ENCODE measurements at regions not wholly inside any gene's neighbourhood (a gene's known extent, or its start where the extent isn't known, plus 50 kb on each side); places are given as distances from the start of the nearest gene placed in this dataset.

- no peak overlapping the region for H3K27ac ChIP-seq (ENCODE audit: low read depth, low read length)
- DNase-seq (ENCODE audit: insufficient read length, low spot score, missing footprints) = no peak
- H3K9me3 ChIP-seq (ENCODE audit: low read depth, low read length) = no peaks in the 10 kb centered on the region
- no peaks in the 10 kb centered on the region for H3K36me3 ChIP-seq (ENCODE audit: insufficient read depth, low read length)
- no peaks in the 10 kb centered on the region for H3K4me1 ChIP-seq (ENCODE audit: insufficient read depth, low read length)
- H4K20me1 ChIP-seq (ENCODE audit: insufficient read depth, low read length) = no peaks in the 10 kb centered on the region
- peaks cover 38% of the 10 kb centered on the region for H3K27me3 ChIP-seq (ENCODE audit: insufficient read depth, low read length)
- no peaks in the 10 kb centered on the region for H3K79me2 ChIP-seq (ENCODE audit: insufficient read depth, low read length)
- H2AFZ ChIP-seq (ENCODE audit: low read length) = no peak overlapping the region
- no peak overlapping the region for H3K4me2 ChIP-seq (ENCODE audit: insufficient read depth, low read length)
- TF ChIP-seq CTCF (IDR thresholded peaks at IDR 0.05; ENCODE audit: extremely low read depth, low read depth, low read length) = no peak
- no peak overlapping the region for H3K4me3 ChIP-seq (ENCODE audit: insufficient read depth, low read length)
These were observed 160.0 kb downstream of the MINAR1 start for GRCh38 chr15:79592126-79592525.

GRCh38 chr15:79593119-79593869, 161.2 kb downstream of the MINAR1 start:
- no peaks in the 10 kb centered on the region for H4K20me1 ChIP-seq (ENCODE audit: insufficient read depth, low read length)
- H3K9me3 ChIP-seq (ENCODE audit: low read depth, low read length) = no peaks in the 10 kb centered on the region
- no peaks in the 10 kb centered on the region for H3K79me2 ChIP-seq (ENCODE audit: insufficient read depth, low read length)
- no peak overlapping the region for H2AFZ ChIP-seq (ENCODE audit: low read length)
- no peak for DNase-seq (ENCODE audit: insufficient read length, low spot score, missing footprints)
- peaks cover 28% of the 10 kb centered on the region for H3K27me3 ChIP-seq (ENCODE audit: insufficient read depth, low read length)
- no peak overlapping the region for H3K4me2 ChIP-seq (ENCODE audit: insufficient read depth, low read length)
- peaks cover 4% of the 10 kb centered on the region for H3K4me1 ChIP-seq (ENCODE audit: insufficient read depth, low read length)
- peak; percentile 44 for TF ChIP-seq CTCF (IDR thresholded peaks at IDR 0.05; ENCODE audit: extremely low read depth, low read depth, low read length)
- H3K4me3 ChIP-seq (ENCODE audit: insufficient read depth, low read length) = no peak overlapping the region
- H3K36me3 ChIP-seq (ENCODE audit: insufficient read depth, low read length) = no peaks in the 10 kb centered on the region
- H3K27ac ChIP-seq (ENCODE audit: low read depth, low read length) = no peak overlapping the region

- Histone ChIP-seq H3K79me2 (ENCODE audit: insufficient read depth, low read length) (no peaks in the 10 kb centered on the region), H2AFZ (ENCODE audit: low read length) (no peak overlapping the region), H3K36me3 (ENCODE audit: insufficient read depth, low read length) (no peaks in the 10 kb centered on the region), H3K27me3 (ENCODE audit: insufficient read depth, low read length) (peaks cover 18% of the 10 kb centered on the region), H3K9me3 (ENCODE audit: low read depth, low read length) (no peaks in the 10 kb centered on the region), H3K4me1 (ENCODE audit: insufficient read depth, low read length) (peaks cover 7% of the 10 kb centered on the region), H3K27ac (ENCODE audit: low read depth, low read length) (no peak overlapping the region), H3K4me2 (ENCODE audit: insufficient read depth, low read length) (no peak overlapping the region), H4K20me1 (ENCODE audit: insufficient read depth, low read length) (no peaks in the 10 kb centered on the region), H3K4me3 (ENCODE audit: insufficient read depth, low read length) (no peak overlapping the region)
- no peak for TF ChIP-seq CTCF (IDR thresholded peaks at IDR 0.05; ENCODE audit: extremely low read depth, low read depth, low read length)
- no peak for DNase-seq (ENCODE audit: insufficient read length, low spot score, missing footprints)
These were observed 163.2 kb downstream of the MINAR1 start for GRCh38 chr15:79595306-79595705.

- no peak overlapping the region for H3K4me3 ChIP-seq (ENCODE audit: insufficient read depth, low read length)
- H3K79me2 ChIP-seq (ENCODE audit: insufficient read depth, low read length) = no peaks in the 10 kb centered on the region
- H3K36me3 ChIP-seq (ENCODE audit: insufficient read depth, low read length) = no peaks in the 10 kb centered on the region
- H3K4me2 ChIP-seq (ENCODE audit: insufficient read depth, low read length) = no peak overlapping the region
- peak; percentile 98 for TF ChIP-seq CTCF (IDR thresholded peaks at IDR 0.05; ENCODE audit: extremely low read depth, low read depth, low read length)
- peak; percentile 82 for DNase-seq (ENCODE audit: insufficient read length, low spot score, missing footprints)
- H3K27me3 ChIP-seq (ENCODE audit: insufficient read depth, low read length) = peaks cover 13% of the 10 kb centered on the region
- H3K4me1 ChIP-seq (ENCODE audit: insufficient read depth, low read length) = peaks cover 7% of the 10 kb centered on the region
- H2AFZ ChIP-seq (ENCODE audit: low read length) = no peak overlapping the region
- no peaks in the 10 kb centered on the region for H3K9me3 ChIP-seq (ENCODE audit: low read depth, low read length)
- no peak overlapping the region for H3K27ac ChIP-seq (ENCODE audit: low read depth, low read length)
- H4K20me1 ChIP-seq (ENCODE audit: insufficient read depth, low read length) = no peaks in the 10 kb centered on the region
These were observed 164.0 kb downstream of the MINAR1 start for GRCh38 chr15:79595995-79596622.

Measured in osteoblast (primary cell).